ENCODE measurements at regions not wholly inside any gene's neighbourhood (a gene's known extent, or its start where the extent isn't known, plus 50 kb on each side); places are given as distances from the start of the nearest gene placed in this dataset.
"Not testable (repeated sequence)": the region's sequence is repeated elsewhere in the genome, so short reads cannot be mapped to it uniquely, and the experiment has no call there.

GRCh38 chr9:101859620-101860019 is 121.2 kb upstream of the GRIN3A start:
- no peak for DNase-seq (ENCODE audit: low read depth)

GRCh38 chr9:101858026-101858425 is 119.6 kb upstream of the GRIN3A start:
- DNase-seq (ENCODE audit: low read depth) = no peak

GRCh38 chr9:101849102-101849707 is 110.8 kb upstream of the GRIN3A start:
- DNase-seq (ENCODE audit: low read depth) = no peak

GRCh38 chr9:101848485-101848919 is 110.1 kb upstream of the GRIN3A start:
- DNase-seq (ENCODE audit: low read depth) = no peak

- DNase-seq (ENCODE audit: low read depth) = no peak
Measured at GRCh38 chr9:101846161-101846560, 107.7 kb upstream of the GRIN3A start.

GRCh38 chr9:101840694-101841188 is 102.3 kb upstream of the GRIN3A start:
- DNase-seq (ENCODE audit: low read depth) = no peak

GRCh38 chr9:101838988-101839387 is 100.5 kb upstream of the GRIN3A start:
- DNase-seq (ENCODE audit: low read depth) = not testable (repeated sequence)

- DNase-seq (ENCODE audit: low read depth) = no peak
Measured at GRCh38 chr9:101836021-101836420, 97.6 kb upstream of the GRIN3A start.

- DNase-seq (ENCODE audit: low read depth) = no peak
Measured at GRCh38 chr9:101832486-101832885, 94.0 kb upstream of the GRIN3A start.

- not testable (repeated sequence) for DNase-seq (ENCODE audit: low read depth)
Measured at GRCh38 chr9:101821450-101821849, 83.0 kb upstream of the GRIN3A start.

GRCh38 chr9:101820983-101821382 is 82.5 kb upstream of the GRIN3A start:
- DNase-seq (ENCODE audit: low read depth) = not testable (repeated sequence)

- no peak for DNase-seq (ENCODE audit: low read depth)
Measured at GRCh38 chr9:101814064-101814463, 75.6 kb upstream of the GRIN3A start.

- not testable (repeated sequence) for DNase-seq (ENCODE audit: low read depth)
Measured at GRCh38 chr9:101807879-101808278, 69.4 kb upstream of the GRIN3A start.

GRCh38 chr9:101796044-101796443 is 57.6 kb upstream of the GRIN3A start:
- no peak for DNase-seq (ENCODE audit: low read depth)

- no peak for DNase-seq (ENCODE audit: low read depth)
Measured at GRCh38 chr9:101795147-101795546, 56.7 kb upstream of the GRIN3A start.

GRCh38 chr9:101792475-101792874 is 54.0 kb upstream of the GRIN3A start:
- DNase-seq (ENCODE audit: low read depth) = no peak

- peak; percentile 0 for DNase-seq (ENCODE audit: low read depth)
Measured at GRCh38 chr9:101791938-101792337, 53.5 kb upstream of the GRIN3A start.

- DNase-seq (ENCODE audit: low read depth) = no peak
Measured at GRCh38 chr9:101791533-101791932, 53.1 kb upstream of the GRIN3A start.
